ENCODE measurements at regions not wholly inside any gene's neighbourhood (a gene's known extent, or its start where the extent isn't known, plus 50 kb on each side); places are given as distances from the start of the nearest gene placed in this dataset.

DNA sequence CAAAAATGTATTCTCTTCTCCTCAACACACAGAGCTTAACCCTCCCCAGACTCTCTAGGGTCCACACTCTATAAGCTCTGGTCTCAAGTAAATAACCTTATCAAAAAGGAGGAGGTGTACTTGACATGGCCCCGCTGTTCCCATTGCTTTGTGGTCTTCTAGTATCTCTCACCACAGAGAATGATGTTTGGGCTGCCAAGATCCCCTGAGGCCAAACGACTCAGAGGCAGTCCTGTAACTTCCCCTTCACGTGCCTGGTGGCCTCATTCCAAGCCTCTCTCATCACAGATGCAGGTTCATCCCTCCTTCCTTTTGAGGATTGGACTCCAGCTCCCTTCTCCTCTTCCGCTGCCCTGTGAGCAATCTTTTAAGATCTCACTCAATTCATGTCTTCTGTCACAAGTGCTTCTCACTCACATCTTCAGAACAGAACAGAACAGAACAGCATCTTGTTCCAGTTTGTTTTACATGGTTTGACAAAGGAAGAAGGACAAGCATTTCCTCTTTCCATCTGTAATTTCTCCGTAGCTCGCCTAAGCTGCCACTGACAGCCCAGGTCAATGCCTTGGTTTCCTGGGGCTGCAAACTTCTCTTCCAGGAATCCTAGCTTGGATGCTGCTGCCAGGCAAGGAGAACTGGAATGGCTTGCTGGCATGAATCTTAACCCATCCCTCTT is 541.5 kb downstream of the CD83 start:
- DNase-seq = peak; percentile 53
- no peak overlapping the region for H3K9ac ChIP-seq
- no peaks in the 10 kb centered on the region for H3K9me2 ChIP-seq (ENCODE audit: insufficient read depth)
- no peaks in the 10 kb centered on the region for H3K4me1 ChIP-seq (ENCODE audit: insufficient read depth)
- no peak overlapping the region for H3K27ac ChIP-seq
- H2AFZ ChIP-seq = no peak overlapping the region
- H3K9me3 ChIP-seq (ENCODE audit: low read depth) = no peaks in the 10 kb centered on the region
- no peak for TF ChIP-seq EZH2phosphoT487 (IDR thresholded peaks at IDR 0.05; ENCODE audit: insufficient read depth, low read depth)
- no peak for TF ChIP-seq EZH2 (IDR thresholded peaks at IDR 0.05; ENCODE audit: insufficient read depth, poor library complexity, severe bottlenecking)
- H3K36me3 ChIP-seq (ENCODE audit: low read depth) = no peaks in the 10 kb centered on the region
- in situ Hi-C loops (cut with MboI) = no loop called here
- no peaks in the 10 kb centered on the region for H4K20me1 ChIP-seq (ENCODE audit: insufficient read depth)
- no peaks in the 10 kb centered on the region for H3K27me3 ChIP-seq (replicated peaks; ENCODE audit: insufficient read depth)
- H3K79me2 ChIP-seq (ENCODE audit: insufficient read depth) = no peaks in the 10 kb centered on the region
- no peaks in the 10 kb centered on the region for H3F3A ChIP-seq (ENCODE audit: insufficient read depth)
- H3K4me3 ChIP-seq = no peak overlapping the region
- WGBS, 2 experiments (ENCODE audit: low coverage in 1 of 2, low lambda C conversion rate in 2 of 2, missing lambda C conversion rate in 2 of 2) = 64 to 73% methylated on average over 6 of the region's 6 CpGs
- H3K4me2 ChIP-seq (ENCODE audit: unreplicated experiment) = no peak overlapping the region

DNA sequence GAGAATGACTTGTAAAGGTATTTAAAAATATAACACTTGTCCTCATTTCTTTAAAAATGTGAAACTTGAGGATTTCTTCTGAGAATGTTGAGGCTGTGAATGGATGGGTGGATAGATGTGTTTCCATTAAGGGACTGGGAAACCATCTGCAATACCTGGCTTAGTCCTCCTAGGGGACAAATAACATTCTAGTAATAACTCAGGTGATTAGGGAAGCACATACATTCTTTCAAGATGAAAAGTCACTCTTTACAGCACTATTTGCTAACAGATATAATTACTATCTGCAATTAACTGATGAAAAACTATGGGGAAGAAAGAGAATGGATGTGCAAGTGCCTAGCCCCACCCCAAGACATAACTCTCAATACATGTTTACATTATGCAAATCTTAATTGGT is 542.3 kb downstream of the CD83 start:
- TF ChIP-seq EZH2phosphoT487 (IDR thresholded peaks at IDR 0.05; ENCODE audit: insufficient read depth, low read depth) (no peak), EZH2 (IDR thresholded peaks at IDR 0.05; ENCODE audit: insufficient read depth, poor library complexity, severe bottlenecking) (no peak)
- H3K9me2 ChIP-seq (ENCODE audit: insufficient read depth) = no peaks in the 10 kb centered on the region
- H3K27me3 ChIP-seq (replicated peaks; ENCODE audit: insufficient read depth) = no peaks in the 10 kb centered on the region
- in situ Hi-C loops (cut with MboI) = no loop called here
- no peaks in the 10 kb centered on the region for H4K20me1 ChIP-seq (ENCODE audit: insufficient read depth)
- no peak overlapping the region for H3K9ac ChIP-seq
- H3K27ac ChIP-seq = no peak overlapping the region
- DNase-seq = no peak
- peaks cover 1% of the 10 kb centered on the region; the same call in 1 of the 2 replicates for H3F3A ChIP-seq (ENCODE audit: insufficient read depth)
- no peaks in the 10 kb centered on the region for H3K79me2 ChIP-seq (ENCODE audit: insufficient read depth)
- H3K4me3 ChIP-seq = no peak overlapping the region
- H3K9me3 ChIP-seq (ENCODE audit: low read depth) = no peaks in the 10 kb centered on the region
- peaks cover 7% of the 10 kb centered on the region for H3K4me1 ChIP-seq (ENCODE audit: insufficient read depth)
- no peaks in the 10 kb centered on the region for H3K36me3 ChIP-seq (ENCODE audit: low read depth)
- H3K4me2 ChIP-seq (ENCODE audit: unreplicated experiment) = no peak overlapping the region
- no peak overlapping the region for H2AFZ ChIP-seq

- in situ Hi-C loops (cut with MboI) = no loop called here
- DNase-seq = no peak
- H3K4me1 ChIP-seq (ENCODE audit: insufficient read depth) = peaks cover 16% of the 10 kb centered on the region
- no peaks in the 10 kb centered on the region for H3K9me2 ChIP-seq (ENCODE audit: insufficient read depth)
- peaks cover 9% of the 10 kb centered on the region for H3F3A ChIP-seq (ENCODE audit: insufficient read depth)
- no peak overlapping the region for H3K27ac ChIP-seq
- no peaks in the 10 kb centered on the region for H4K20me1 ChIP-seq (ENCODE audit: insufficient read depth)
- no peak overlapping the region for H3K4me3 ChIP-seq
- TF ChIP-seq EZH2 (IDR thresholded peaks at IDR 0.05; ENCODE audit: insufficient read depth, poor library complexity, severe bottlenecking) = no peak
- no peak for TF ChIP-seq EZH2phosphoT487 (IDR thresholded peaks at IDR 0.05; ENCODE audit: insufficient read depth, low read depth)
- no peaks in the 10 kb centered on the region for H3K9me3 ChIP-seq (ENCODE audit: low read depth)
- H2AFZ ChIP-seq = no peak overlapping the region
- H3K4me2 ChIP-seq (ENCODE audit: unreplicated experiment) = no peak overlapping the region
- no peaks in the 10 kb centered on the region for H3K79me2 ChIP-seq (ENCODE audit: insufficient read depth)
- H3K36me3 ChIP-seq (ENCODE audit: low read depth) = no peaks in the 10 kb centered on the region
- no peaks in the 10 kb centered on the region for H3K27me3 ChIP-seq (replicated peaks; ENCODE audit: insufficient read depth)
- WGBS, 2 experiments (ENCODE audit: low coverage in 1 of 2, low lambda C conversion rate in 2 of 2, missing lambda C conversion rate in 2 of 2) = 81 to 84% methylated on average over 8 of the region's 8 CpGs
- H3K9ac ChIP-seq = no peak overlapping the region
Observed at GRCh38 chr6:14660806-14661579, 543.4 kb downstream of the CD83 start.

DNA sequence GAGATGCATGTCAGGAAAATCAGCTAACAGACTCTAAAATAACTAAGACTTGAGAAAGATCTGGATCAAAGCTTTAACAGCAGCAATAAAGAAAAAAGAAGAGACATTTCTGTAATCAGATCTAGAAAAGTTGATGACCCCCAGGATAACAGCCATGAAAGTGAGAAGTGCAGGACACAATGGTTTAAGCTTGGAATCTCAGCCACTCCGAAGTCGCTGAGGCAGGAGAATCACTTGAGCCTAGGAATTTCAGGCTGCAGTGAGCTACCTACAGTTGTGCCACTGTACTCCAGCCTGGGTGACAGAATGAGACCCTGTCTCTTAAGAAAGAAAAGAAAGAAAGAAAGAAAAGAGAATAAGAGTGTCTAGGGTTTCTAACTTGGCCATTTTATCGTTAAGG is 544.1 kb downstream of the CD83 start:
- no peaks in the 10 kb centered on the region for H3K79me2 ChIP-seq (ENCODE audit: insufficient read depth)
- no peaks in the 10 kb centered on the region for H3K27me3 ChIP-seq (replicated peaks; ENCODE audit: insufficient read depth)
- no peak overlapping the region for H3K4me2 ChIP-seq (ENCODE audit: unreplicated experiment)
- H3K4me3 ChIP-seq = no peak overlapping the region
- peaks cover 9% of the 10 kb centered on the region for H3F3A ChIP-seq (ENCODE audit: insufficient read depth)
- no peak overlapping the region for H2AFZ ChIP-seq
- no peaks in the 10 kb centered on the region for H3K36me3 ChIP-seq (ENCODE audit: low read depth)
- WGBS, 2 experiments (ENCODE audit: low coverage in 1 of 2, low lambda C conversion rate in 2 of 2, missing lambda C conversion rate in 2 of 2) = 98% methylated on average over 3 of the region's 3 CpGs
- TF ChIP-seq EZH2phosphoT487 (IDR thresholded peaks at IDR 0.05; ENCODE audit: insufficient read depth, low read depth) (no peak), EZH2 (IDR thresholded peaks at IDR 0.05; ENCODE audit: insufficient read depth, poor library complexity, severe bottlenecking) (no peak)
- H3K27ac ChIP-seq = no peak overlapping the region
- in situ Hi-C loops (cut with MboI) = no loop called here
- DNase-seq = no peak
- no peaks in the 10 kb centered on the region for H3K9me2 ChIP-seq (ENCODE audit: insufficient read depth)
- peaks cover 22% of the 10 kb centered on the region for H3K4me1 ChIP-seq (ENCODE audit: insufficient read depth)
- no peaks in the 10 kb centered on the region for H4K20me1 ChIP-seq (ENCODE audit: insufficient read depth)
- no peaks in the 10 kb centered on the region for H3K9me3 ChIP-seq (ENCODE audit: low read depth)
- H3K9ac ChIP-seq = no peak overlapping the region

Data from GM23248 (cell line).